ENCODE measurements at regions not wholly inside any gene's neighbourhood (a gene's known extent, or its start where the extent isn't known, plus 50 kb on each side); places are given as distances from the start of the nearest gene placed in this dataset.
"Not testable (repeated sequence)": the region's sequence is repeated elsewhere in the genome, so short reads cannot be mapped to it uniquely, and the experiment has no call there.

GRCh38 chr12:28996688-28997087 lies 152.4 kb upstream of the FAR2 start:
- no peak for DNase-seq

GRCh38 chr12:28998662-28999120 lies 150.4 kb upstream of the FAR2 start:
- no peak for DNase-seq

DNA sequence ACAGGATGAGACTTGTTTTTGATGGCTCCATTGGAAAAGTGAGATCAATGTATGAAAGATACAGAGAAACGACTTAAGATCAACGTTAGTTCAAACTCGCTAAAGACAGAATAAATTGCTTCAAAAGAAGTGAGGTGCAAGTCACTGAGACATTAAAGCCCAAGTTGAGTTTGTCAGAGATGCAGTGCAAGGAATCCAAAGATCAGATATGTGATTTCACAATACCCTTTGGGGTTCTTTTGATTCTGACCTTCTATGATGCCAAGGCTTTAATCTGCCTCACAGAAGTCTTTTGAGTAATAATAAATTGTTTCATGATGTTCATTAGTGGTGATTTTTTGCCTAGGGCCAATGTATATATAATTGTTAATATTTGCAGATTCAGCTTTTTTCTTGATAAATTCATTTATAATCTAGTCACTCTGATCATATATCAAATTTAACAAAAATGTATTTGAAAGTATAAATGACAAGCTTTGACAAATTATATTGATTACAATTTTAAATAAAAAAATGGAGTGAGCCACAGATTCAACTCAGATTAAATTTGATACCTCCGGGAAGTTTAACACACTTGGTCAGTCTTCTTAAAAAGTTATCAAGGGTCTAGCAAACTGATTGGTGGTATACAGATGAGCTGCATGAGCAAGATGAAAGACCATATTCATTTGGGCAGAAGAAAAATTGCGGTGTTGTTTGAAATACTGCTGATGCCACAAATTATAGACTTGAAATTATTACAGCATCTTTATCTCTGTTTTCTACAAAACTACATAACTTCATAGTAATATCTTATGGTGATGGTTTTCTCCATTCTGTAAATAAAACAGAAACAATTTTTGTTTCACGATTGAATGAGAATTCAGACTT lies 144.8 kb upstream of the FAR2 start:
- DNase-seq, result no peak

- DNase-seq, result no peak
Measured at GRCh38 chr12:29004936-29005304, 144.2 kb upstream of the FAR2 start.

DNA sequence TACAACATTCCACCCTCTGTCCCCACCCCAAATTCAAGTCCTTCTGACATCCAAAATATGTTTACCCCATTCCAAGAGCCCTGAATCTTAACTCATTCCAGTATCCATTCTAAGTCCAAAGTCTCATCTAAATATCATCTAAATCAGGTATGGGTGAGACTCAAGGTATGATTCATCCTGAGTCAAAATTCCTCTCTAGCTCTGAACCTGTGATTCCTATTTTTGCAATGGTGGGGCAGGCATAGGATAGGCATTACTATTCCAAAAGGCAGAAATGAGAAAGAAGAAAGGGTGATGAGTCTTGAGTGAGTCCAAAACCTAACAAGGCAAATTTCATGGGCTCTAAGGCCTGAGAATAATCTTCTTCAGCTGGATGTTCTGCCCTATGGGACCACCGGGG lies 140.3 kb upstream of the FAR2 start:
- DNase-seq, result no peak

DNA sequence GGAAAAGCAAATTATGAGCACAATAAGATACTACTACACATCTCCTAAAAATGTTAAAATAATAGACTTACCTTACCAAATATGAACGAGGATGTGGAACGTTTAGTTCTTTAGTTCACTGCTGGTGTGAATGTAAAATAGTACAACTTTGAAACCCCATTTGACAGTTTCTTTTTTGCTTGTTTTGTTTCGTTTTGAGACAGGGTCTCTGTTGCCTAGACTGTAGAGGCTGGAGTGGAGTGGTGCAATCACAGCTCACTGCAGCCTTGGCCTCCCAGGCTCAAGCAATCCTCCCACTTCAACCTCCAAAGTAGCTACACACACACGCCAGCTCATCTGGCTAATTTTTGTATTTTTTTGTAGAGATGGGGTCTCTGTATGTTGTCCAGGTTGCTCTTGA lies 136.4 kb upstream of the FAR2 start:
- no peak for DNase-seq

- not testable (repeated sequence) for DNase-seq
Measured at GRCh38 chr12:29017532-29017931, 131.5 kb upstream of the FAR2 start.

DNA sequence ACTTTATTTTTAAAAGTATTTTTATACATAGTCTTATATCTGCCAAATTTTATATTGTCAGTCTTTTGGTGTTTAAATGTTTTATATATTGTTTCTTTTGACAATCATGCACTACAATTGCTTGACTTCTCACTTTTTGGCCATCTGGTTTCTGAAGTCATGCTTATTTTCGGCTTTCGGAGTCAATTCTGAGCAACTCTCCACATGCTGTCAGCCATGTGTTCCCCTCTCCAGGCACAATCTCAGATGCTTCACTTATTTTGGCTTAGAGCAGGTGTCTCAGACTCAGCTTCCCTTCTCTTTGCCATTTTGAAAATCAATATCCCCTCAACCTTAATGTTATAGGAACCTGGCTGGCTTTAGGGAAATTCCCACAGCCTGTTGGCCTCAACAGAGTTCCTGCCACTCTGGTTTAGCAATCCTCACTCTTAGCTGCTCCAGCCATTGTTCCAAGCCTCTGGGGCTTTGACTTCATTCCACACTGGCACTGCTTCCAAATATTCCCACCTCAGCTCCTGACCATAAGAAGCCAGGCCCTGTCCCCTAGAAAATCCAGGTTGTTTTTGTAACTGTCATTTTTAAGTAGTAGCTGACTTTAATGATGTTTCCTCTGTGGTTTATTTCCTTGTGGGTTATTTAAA lies 125.5 kb upstream of the FAR2 start:
- no peak for DNase-seq

- no peak for DNase-seq
Measured at GRCh38 chr12:29024117-29024516, 125.0 kb upstream of the FAR2 start.

- no peak for DNase-seq
Measured at GRCh38 chr12:29025937-29026336, 123.1 kb upstream of the FAR2 start.

DNA sequence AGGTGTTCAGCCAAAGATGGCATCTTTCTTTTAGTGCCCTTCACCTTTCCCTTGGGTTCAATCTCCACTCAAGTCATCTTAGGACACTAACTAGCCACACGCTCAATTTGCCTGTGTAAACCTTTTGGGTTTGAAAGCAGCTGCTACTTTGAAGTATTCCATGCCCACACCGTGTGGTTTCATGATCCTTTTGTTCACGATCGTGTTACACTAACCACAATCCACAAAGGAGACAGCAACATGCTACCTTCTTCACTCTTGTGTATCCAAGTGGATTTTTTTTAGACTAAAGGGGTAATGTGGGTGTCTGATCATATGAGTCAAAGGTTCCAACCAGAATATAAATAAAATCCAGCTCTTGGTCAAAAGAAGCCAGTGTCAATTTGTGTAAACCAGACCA lies 122.7 kb upstream of the FAR2 start:
- DNase-seq, result no peak

GRCh38 chr12:29029484-29029883 lies 119.6 kb upstream of the FAR2 start:
- DNase-seq, result not testable (repeated sequence)

- DNase-seq, result no peak
Measured at GRCh38 chr12:29030006-29030405, 119.1 kb upstream of the FAR2 start.

- DNase-seq, result no peak
Measured at GRCh38 chr12:29032446-29032845, 116.6 kb upstream of the FAR2 start.

DNA sequence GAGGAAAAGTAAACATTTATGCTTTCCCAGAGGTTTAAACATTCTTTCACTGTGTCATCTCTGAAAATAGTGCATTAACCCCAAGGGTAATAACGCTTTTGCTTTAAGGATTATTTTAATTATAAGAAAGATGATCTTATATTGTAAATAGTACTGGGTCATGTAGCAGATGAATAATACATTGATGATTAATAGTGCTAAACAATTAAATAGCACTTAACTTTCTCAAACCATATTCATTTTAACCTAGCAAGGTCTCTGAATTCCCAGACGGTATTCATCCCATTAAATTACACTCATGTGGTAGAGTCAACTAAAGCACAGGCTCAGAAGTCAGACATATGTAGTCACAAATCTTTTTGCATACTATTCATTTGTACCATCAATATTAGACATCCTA lies 115.6 kb upstream of the FAR2 start:
- DNase-seq, result no peak

- DNase-seq, result no peak
Measured at GRCh38 chr12:29035112-29035511, 114.0 kb upstream of the FAR2 start.

GRCh38 chr12:29039013-29039412 lies 110.1 kb upstream of the FAR2 start:
- DNase-seq, result no peak

DNA sequence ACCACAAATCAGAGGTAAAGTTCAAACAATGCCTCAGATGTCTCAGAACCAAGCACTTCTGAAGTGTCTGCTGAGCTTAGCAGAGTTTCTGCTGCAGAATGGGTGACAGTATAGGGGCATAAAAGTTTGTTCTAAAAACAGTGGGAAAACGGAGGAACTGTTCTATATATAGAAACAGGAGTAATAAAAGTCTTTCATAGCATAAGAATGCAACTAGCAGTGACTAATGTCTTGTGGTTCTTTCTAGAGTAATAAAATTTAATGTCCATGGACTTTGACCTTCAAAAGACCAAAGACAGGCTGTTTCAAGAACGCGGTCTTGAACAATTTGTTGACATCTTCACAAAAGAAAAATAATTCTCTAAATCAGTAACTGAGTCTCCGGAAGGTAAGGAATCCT lies 107.5 kb upstream of the FAR2 start:
- no peak for DNase-seq

DNA sequence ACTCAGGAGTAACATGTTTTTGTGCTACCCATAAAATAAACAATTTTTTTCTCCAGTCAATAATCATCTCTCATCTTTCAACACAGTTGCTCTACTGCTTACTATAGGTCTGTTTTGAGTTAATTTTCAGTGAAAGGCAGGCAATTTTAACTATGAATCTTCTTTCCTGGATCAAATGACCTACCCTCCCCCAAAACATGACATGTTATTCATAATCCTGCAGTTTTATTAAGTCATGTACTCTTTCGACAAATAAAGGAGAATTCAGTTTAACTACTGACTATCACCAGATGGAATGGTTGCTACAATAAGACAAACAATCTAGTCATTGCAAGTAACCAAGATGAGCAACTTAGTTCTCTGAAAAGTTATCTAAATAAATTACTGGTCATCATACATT lies 106.0 kb upstream of the FAR2 start:
- no peak for DNase-seq

- no peak for DNase-seq
Measured at GRCh38 chr12:29044799-29045198, 104.3 kb upstream of the FAR2 start.

- no peak for DNase-seq
Measured at GRCh38 chr12:29048787-29049186, 100.3 kb upstream of the FAR2 start.

DNA sequence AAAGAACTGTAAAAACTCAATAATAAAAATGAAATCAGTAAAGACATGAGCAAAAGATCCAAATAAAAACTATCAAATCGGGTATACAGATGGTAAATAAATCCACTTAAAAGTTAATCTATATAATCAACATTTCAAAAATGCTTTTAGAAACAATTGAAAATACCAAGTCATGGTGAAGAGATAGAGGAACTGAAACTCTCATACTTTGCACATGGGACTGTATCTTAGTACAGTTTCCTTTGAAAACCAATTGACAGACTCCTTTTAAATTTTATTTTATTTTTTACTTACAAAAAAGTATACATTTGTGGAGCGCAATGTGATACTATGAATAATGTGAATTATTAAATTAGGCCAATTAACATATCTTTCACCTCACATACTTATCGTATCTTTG lies 98.6 kb upstream of the FAR2 start:
- DNase-seq, result no peak

- DNase-seq, result no peak
Measured at GRCh38 chr12:29051221-29051620, 97.9 kb upstream of the FAR2 start.

DNA sequence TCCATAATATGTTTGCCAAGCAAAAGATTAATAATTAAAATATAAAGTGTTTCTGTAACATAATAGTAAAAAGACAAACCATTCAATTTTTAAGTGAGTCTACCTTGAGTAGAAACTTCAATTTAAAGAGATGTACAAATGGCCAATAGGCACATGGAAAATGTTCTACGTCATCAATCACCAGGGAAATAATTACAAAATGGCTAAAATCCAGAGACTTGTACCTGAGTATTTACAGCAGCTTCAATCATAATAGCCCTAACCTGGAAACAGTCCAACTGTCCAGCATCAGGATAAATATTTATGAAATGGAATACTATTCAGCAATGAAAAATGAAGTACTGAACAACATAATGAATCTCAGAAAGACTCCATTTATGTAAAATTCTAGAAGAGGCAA lies 95.5 kb upstream of the FAR2 start:
- no peak for DNase-seq
